GM23248 (cell line): ENCODE measurements at regions not wholly inside any gene's neighbourhood (a gene's known extent, or its start where the extent isn't known, plus 50 kb on each side); places are given as distances from the start of the nearest gene placed in this dataset.

Source experiments
- DNase-seq: peaks from one replicate; pipeline ENCODE4 v3.0.0-alpha.2; 2015
- H2AFZ ChIP-seq: fragments of 200-600 bp; sonication (generic); 2 replicates; pipeline ENCODE4 v1.6.1; 2016; ENCODE audit warnings: antibody characterized with exemption
- H3F3A ChIP-seq: fragments of 200-600 bp; sonication (generic); 2 replicates; pipeline ENCODE4 v1.6.1; 2016; ENCODE audit warnings: mild to moderate bottlenecking, antibody characterized with exemption, mixed run types; ENCODE audit not compliant: insufficient read depth
- H3K27ac ChIP-seq: fragments of 200-600 bp; sonication (generic); 2 replicates; pipeline ENCODE4 v1.5.1; 2016; ENCODE audit warnings: mild to moderate bottlenecking
- H3K27me3 ChIP-seq: fragments of 200-600 bp; sonication (generic); replicated peaks from 2 replicates; pipeline ENCODE4 v1.6.1; 2016; ENCODE audit warnings: mild to moderate bottlenecking; ENCODE audit not compliant: insufficient read depth
- H3K36me3 ChIP-seq: fragments of 200-600 bp; sonication (generic); 2 replicates; pipeline ENCODE4 v1.6.1; 2016; ENCODE audit warnings: low read depth, mild to moderate bottlenecking
- H3K4me1 ChIP-seq: fragments of 200-600 bp; sonication (generic); 2 replicates; pipeline ENCODE4 v1.6.1; 2016; ENCODE audit warnings: mild to moderate bottlenecking; ENCODE audit not compliant: insufficient read depth
- H3K4me2 ChIP-seq: fragments of 200-600 bp; sonication (generic); one replicate; pipeline ENCODE4 v1.6.1; 2016; ENCODE audit warnings: mild to moderate bottlenecking; ENCODE audit not compliant: unreplicated experiment
- H3K4me3 ChIP-seq: fragments of 200-600 bp; sonication (generic); 2 replicates; pipeline ENCODE4 v1.5.1; 2016; ENCODE audit warnings: mild to moderate bottlenecking
- H3K79me2 ChIP-seq: fragments of 200-600 bp; sonication (generic); 2 replicates; pipeline ENCODE4 v1.6.1; 2016; ENCODE audit warnings: mild to moderate bottlenecking; ENCODE audit not compliant: insufficient read depth
- H3K9ac ChIP-seq: fragments of 200-600 bp; sonication (generic); 2 replicates; pipeline ENCODE4 v1.6.1; 2016; ENCODE audit warnings: mild to moderate bottlenecking
- H3K9me2 ChIP-seq: fragments of 200-600 bp; sonication (generic); 2 replicates; pipeline ENCODE4 v1.6.1; 2016; ENCODE audit warnings: mixed run types, mild to moderate bottlenecking, moderate library complexity; ENCODE audit not compliant: insufficient read depth
- H3K9me3 ChIP-seq: fragments of 200-600 bp; sonication (generic); one replicate; pipeline ENCODE4 v1.6.1; 2017; ENCODE audit warnings: low read depth
- H4K20me1 ChIP-seq: fragments of 200-600 bp; sonication (generic); 2 replicates; pipeline ENCODE4 v1.6.0; 2016; ENCODE audit not compliant: insufficient read depth
- EZH2 ChIP-seq: fragments of 200-600 bp; sonication (generic); IDR thresholded peaks from 2 replicates; pipeline ENCODE4 v1.6.1; 2018; ENCODE audit warnings: antibody characterized with exemption, mild to moderate bottlenecking; ENCODE audit not compliant: insufficient read depth, poor library complexity, severe bottlenecking
- EZH2phosphoT487 ChIP-seq: fragments of 200-600 bp; sonication (generic); IDR thresholded peaks from 2 replicates; pipeline ENCODE4 v1.6.1; 2018; ENCODE audit warnings: antibody characterized with exemption, moderate library complexity, mild to moderate bottlenecking, low read depth; ENCODE audit not compliant: insufficient read depth
- WGBS, 2 experiments: methylation state at CpG; one replicate each; pipeline ENCODE4 v1.1.6; 2015 to 2017; ENCODE audit warnings: low lambda C conversion rate in 2 of 2, low coverage in 1 of 2; ENCODE audit errors: missing lambda C conversion rate in 2 of 2; 5-methylcytosine and 5-hydroxymethylcytosine counted together
- in situ Hi-C: fragments of 300-500 bp; cut with MboI; formaldehyde crosslinking; loops from 2 replicates; pipeline ENCODE4 v1.15.0; 2020

GRCh38 chrX:95791876-95792275 is 892.8 kb upstream of the DIAPH2 start:
- H3K9me3 ChIP-seq, result no peaks in the 10 kb centered on the region
- no peak overlapping the region for H2AFZ ChIP-seq
- H3K36me3 ChIP-seq, result no peaks in the 10 kb centered on the region
- H3K4me1 ChIP-seq, result no peaks in the 10 kb centered on the region
- H3K27ac ChIP-seq, result no peak overlapping the region
- H3K9me2 ChIP-seq, result no peaks in the 10 kb centered on the region
- no peak overlapping the region for H3K4me3 ChIP-seq
- DNase-seq, result no peak
- no peak overlapping the region for H3K4me2 ChIP-seq
- no peak for TF ChIP-seq EZH2phosphoT487
- TF ChIP-seq EZH2, result no peak
- H3K27me3 ChIP-seq, result no peaks in the 10 kb centered on the region
- H3F3A ChIP-seq, result no peaks in the 10 kb centered on the region
- 0% methylated on average over 1 of the region's 1 CpG for WGBS, 2 experiments
- no peaks in the 10 kb centered on the region for H3K79me2 ChIP-seq
- in situ Hi-C loops, result no loop called here
- H3K9ac ChIP-seq, result no peak overlapping the region
- H4K20me1 ChIP-seq, result no peaks in the 10 kb centered on the region

GRCh38 chrX:95797344-95797743 is 887.3 kb upstream of the DIAPH2 start:
- Histone ChIP-seq H3K4me1 (no peaks in the 10 kb centered on the region), H2AFZ (no peak overlapping the region), H3K9me3 (no peaks in the 10 kb centered on the region), H3K79me2 (no peaks in the 10 kb centered on the region), H3K9ac (no peak overlapping the region), H3K4me3 (no peak overlapping the region), H3K36me3 (no peaks in the 10 kb centered on the region), H4K20me1 (no peaks in the 10 kb centered on the region), H3K9me2 (no peaks in the 10 kb centered on the region), H3K4me2 (no peak overlapping the region), H3K27me3 (no peaks in the 10 kb centered on the region), H3F3A (no peaks in the 10 kb centered on the region), H3K27ac (no peak overlapping the region)
- TF ChIP-seq EZH2phosphoT487, result no peak
- no peak for TF ChIP-seq EZH2
- no peak for DNase-seq
- in situ Hi-C loops, result no loop called here
- WGBS, 2 experiments, result no CpG with 5 or more reads among the region's 1 CpG

- Histone ChIP-seq H3K36me3 (no peaks in the 10 kb centered on the region), H4K20me1 (no peaks in the 10 kb centered on the region), H3K9me2 (no peaks in the 10 kb centered on the region), H3K4me1 (no peaks in the 10 kb centered on the region), H3K27ac (no peak overlapping the region), H3K9me3 (no peaks in the 10 kb centered on the region), H2AFZ (no peak overlapping the region), H3F3A (no peaks in the 10 kb centered on the region), H3K79me2 (no peaks in the 10 kb centered on the region), H3K27me3 (no peaks in the 10 kb centered on the region), H3K9ac (no peak overlapping the region), H3K4me3 (no peak overlapping the region), H3K4me2 (no peak overlapping the region)
- TF ChIP-seq EZH2 (no peak), EZH2phosphoT487 (no peak)
- no peak for DNase-seq
- WGBS, 2 experiments, result 32 to 50% methylated on average over 1 of the region's 1 CpG
- in situ Hi-C loops, result no loop called here
These were observed 860.8 kb upstream of the DIAPH2 start for GRCh38 chrX:95823796-95824195.

- in situ Hi-C loops, result no loop called here
- Histone ChIP-seq H3K79me2 (no peaks in the 10 kb centered on the region), H3F3A (no peaks in the 10 kb centered on the region), H3K4me2 (no peak overlapping the region), H2AFZ (no peak overlapping the region), H3K9me2 (no peaks in the 10 kb centered on the region), H3K27ac (no peak overlapping the region), H3K36me3 (no peaks in the 10 kb centered on the region), H4K20me1 (no peaks in the 10 kb centered on the region), H3K4me3 (no peak overlapping the region), H3K9me3 (no peaks in the 10 kb centered on the region), H3K9ac (no peak overlapping the region), H3K4me1 (no peaks in the 10 kb centered on the region), H3K27me3 (no peaks in the 10 kb centered on the region)
- WGBS, 2 experiments, result 14 to 42% methylated on average over 3 to 5 of the region's 6 CpGs
- DNase-seq, result no peak
- TF ChIP-seq EZH2, result no peak
- no peak for TF ChIP-seq EZH2phosphoT487
These were observed 849.4 kb upstream of the DIAPH2 start for GRCh38 chrX:95835223-95835622.

- no peak for TF ChIP-seq EZH2
- TF ChIP-seq EZH2phosphoT487, result no peak
- no peaks in the 10 kb centered on the region for H3K79me2 ChIP-seq
These were observed 848.1 kb upstream of the DIAPH2 start for GRCh38 chrX:95836517-95836916.

More at GRCh38 chrX:95836517-95836916, 848.1 kb upstream of the DIAPH2 start:
- Histone ChIP-seq H4K20me1 (no peaks in the 10 kb centered on the region), H3F3A (no peaks in the 10 kb centered on the region), H3K36me3 (no peaks in the 10 kb centered on the region), H3K9me2 (no peaks in the 10 kb centered on the region), H3K9me3 (no peaks in the 10 kb centered on the region), H3K4me1 (no peaks in the 10 kb centered on the region), H3K4me3 (no peak overlapping the region), H3K4me2 (no peak overlapping the region), H3K27ac (no peak overlapping the region), H3K9ac (no peak overlapping the region), H3K27me3 (no peaks in the 10 kb centered on the region), H2AFZ (no peak overlapping the region)
- no peak for DNase-seq
- in situ Hi-C loops, result no loop called here
- WGBS, 2 experiments, result 40 to 67% methylated on average over 1 of the region's 1 CpG
